HepG2 (cell line): ENCODE measurements at regions not wholly inside any gene's neighbourhood (a gene's known extent, or its start where the extent isn't known, plus 50 kb on each side); places are given as distances from the start of the nearest gene placed in this dataset.
"Not testable (repeated sequence)": the region's sequence is repeated elsewhere in the genome, so short reads cannot be mapped to it uniquely, and the experiment has no call there.

ENCODE experiments used
- ATAC-seq: fragments of 200-7000 bp; cut with Tn5 transposase; 3 replicates; pipeline ENCODE4 v1.9.1; 2020; ENCODE audit warnings: mild to moderate bottlenecking, moderate library complexity
- BruUV-seq: library from RNA; stranded (reverse); fragments of 400-500 nt; replicated peaks from 2 replicates; lab custom pipeline; 2021; lab: Mats Ljungman, UMichigan
- CTCF ChIA-PET: fragments of 300-600 bp; formaldehyde crosslinking; extraction: SDS; loops from one replicate; lab custom pipeline; 2021; ENCODE audit warnings: low total read pairs, inconsistent platforms, low intra/inter-chr PET ratio; lab: Yijun Ruan, JAX
- POLR2A ChIA-PET: fragments of 350-600 bp; sonication (Branson Sonifier 250); formaldehyde crosslinking; loops from one replicate; lab custom pipeline; 2020; ENCODE audit warnings: antibody characterized with exemption, inconsistent platforms; lab: Yijun Ruan, JAX
- DNase-seq: peaks from one replicate; pipeline ENCODE4 v3.0.0-alpha.2; 2015; ENCODE audit warnings: low spot score
- FAIRE-seq: peaks from 3 replicates; lab custom pipeline; 2011; peaks lifted over from hg19 to GRCh38; lab: Jason Lieb, UNC
- H2AFZ ChIP-seq: one replicate; pipeline ENCODE4 v1.6.1; 2011; ENCODE audit warnings: low read length, inconsistent platforms
- H3K27ac ChIP-seq: fragments of 300-600 bp; 3 replicates; pipeline ENCODE4 v1.8.0; 2011; ENCODE audit warnings: mixed run types, mild to moderate bottlenecking, mixed read lengths, low read length, inconsistent platforms; ENCODE audit not compliant: insufficient read depth; ENCODE audit errors: extremely low read length
- H3K27me3 ChIP-seq, 2 experiments: fragments of 200-600 bp in 1 of 2; 2 replicates in 1 of 2; 3 replicates in 1 of 2; pipeline versions ENCODE4 v1.6.0 to v1.8.0; 2011; ENCODE audit warnings: low read length in 2 of 2, mild to moderate bottlenecking in 2 of 2, moderate library complexity in 2 of 2, inconsistent platforms in 1 of 2; ENCODE audit not compliant: insufficient read depth in 2 of 2, control insufficient read depth in 1 of 2
- H3K36me3 ChIP-seq, 2 experiments: fragments of 200-600 bp in 1 of 2; replicated peaks in 1 of 2; 2 replicates in 1 of 2; 3 replicates in 1 of 2; pipeline versions ENCODE4 v1.5.1 to v1.8.0; 2011; ENCODE audit warnings: low read length in 2 of 2, inconsistent platforms in 1 of 2; ENCODE audit not compliant: insufficient read depth in 2 of 2, control insufficient read depth in 1 of 2
- H3K4me1 ChIP-seq: 2 replicates; pipeline ENCODE4 v1.5.1; 2012; ENCODE audit warnings: low read length, inconsistent platforms; ENCODE audit not compliant: insufficient read depth
- H3K4me2 ChIP-seq: 2 replicates; pipeline ENCODE4 v1.6.0; 2011; ENCODE audit warnings: low read depth, low read length, inconsistent platforms
- H3K4me3 ChIP-seq, 3 experiments: fragments of 200-600 bp in 1 of 3; sonication (generic), shearing (Covaris generic) in 1 of 3; replicated peaks in 1 of 3; 2 replicates each; pipeline ENCODE4 v1.5.1; 2011 to 2016; ENCODE audit warnings: low read length in 3 of 3, inconsistent platforms in 2 of 3, low read depth in 2 of 3, mild to moderate bottlenecking in 2 of 3, control low read depth in 1 of 3, mixed read lengths in 1 of 3; ENCODE audit not compliant: insufficient read depth in 1 of 3
- H3K79me2 ChIP-seq: one replicate; pipeline ENCODE4 v1.6.1; 2011; ENCODE audit warnings: low read length, inconsistent platforms; ENCODE audit not compliant: insufficient read depth
- H3K9ac ChIP-seq: 2 replicates; pipeline ENCODE4 v1.6.0; 2011; ENCODE audit warnings: mild to moderate bottlenecking, low read depth, low read length, inconsistent platforms; ENCODE audit not compliant: insufficient read depth
- H3K9me3 ChIP-seq: 2 replicates; pipeline ENCODE4 v1.5.1; 2012; ENCODE audit warnings: mild to moderate bottlenecking, low read length
- H4K20me1 ChIP-seq: 2 replicates; pipeline ENCODE4 v1.6.0; 2011; ENCODE audit warnings: inconsistent platforms, mild to moderate bottlenecking, low read length, moderate library complexity; ENCODE audit not compliant: insufficient read depth
- KAT8 ChIP-seq: IDR thresholded peaks from 2 replicates; pipeline ENCODE4 v1.6.1; 2016; ENCODE audit warnings: missing genetic modification reagents, missing compliant biosample characterization
- RXRA ChIP-seq: sonication (generic); formaldehyde crosslinking; IDR thresholded peaks from 2 replicates; pipeline ENCODE4 v1.5.1; 2020; ENCODE audit warnings: missing genetic modification reagents
- ZNF687 ChIP-seq: sonication (generic); formaldehyde crosslinking; IDR thresholded peaks from 2 replicates; pipeline ENCODE4 v1.5.1; 2020; ENCODE audit warnings: mild to moderate bottlenecking, missing genetic modification reagents, moderate library complexity
- WGBS: methylation state at CpG from one replicate; pipeline ENCODE4 v1.1.6; 2017; ENCODE audit warnings: low lambda C conversion rate; 5-methylcytosine and 5-hydroxymethylcytosine counted together
- in situ Hi-C: cut with HindIII; loops from 2 replicates; pipeline ENCODE4 v1.10.0; 2017; ENCODE audit warnings: low pct_unique_long_range_greater_than_20kb; ENCODE audit not compliant: extremely low pct_ligation_motif_present
- intact Hi-C: fragments of 100-400 bp; cut with micrococcal nuclease; formaldehyde crosslinking; loops from one replicate; pipeline ENCODE4 v1.10.0; 2022; ENCODE audit not compliant: unreplicated experiment
- TF ChIP-seq, protein P1 (sequence below): sonication (generic); formaldehyde crosslinking; IDR thresholded peaks from 2 replicates; pipeline ENCODE4 v1.8.1; 2022; ENCODE audit warnings: low read depth, mild to moderate bottlenecking, missing genetic modification reagents
- TF ChIP-seq, protein P2 (sequence below): IDR thresholded peaks from 2 replicates; pipeline ENCODE4 v1.4.0; 2020; ENCODE audit warnings: mild to moderate bottlenecking, missing genetic modification reagents

GRCh38 chr2:53586733-53587612 is 180.6 kb upstream of the CHAC2 start:
- H3K36me3 ChIP-seq, H4K20me1 ChIP-seq, in situ Hi-C loops, POLR2A ChIA-PET, H3K27ac ChIP-seq, H3K79me2 ChIP-seq, H3K9ac ChIP-seq, ATAC-seq, H2AFZ ChIP-seq, DNase-seq, FAIRE-seq, CTCF ChIA-PET, intact Hi-C loops, BruUV-seq, H3K27me3 ChIP-seq, H3K9me3 ChIP-seq: not testable (repeated sequence)
- 57% methylated on average over 37 of the region's 38 CpGs for WGBS
- TF ChIP-seq RXRA (CRISPR knock-in tag) (peak; percentile 31; the same call in 1 of the 2 replicates), ZNF687 (CRISPR knock-in tag) (peak; percentile 44; the same call in 1 of the 2 replicates), KAT8 (CRISPR knock-in tag) (0 out of 2 replicates have a peak, but pooled peaks have one; percentile 15)
- TF ChIP-seq, protein P1, sequence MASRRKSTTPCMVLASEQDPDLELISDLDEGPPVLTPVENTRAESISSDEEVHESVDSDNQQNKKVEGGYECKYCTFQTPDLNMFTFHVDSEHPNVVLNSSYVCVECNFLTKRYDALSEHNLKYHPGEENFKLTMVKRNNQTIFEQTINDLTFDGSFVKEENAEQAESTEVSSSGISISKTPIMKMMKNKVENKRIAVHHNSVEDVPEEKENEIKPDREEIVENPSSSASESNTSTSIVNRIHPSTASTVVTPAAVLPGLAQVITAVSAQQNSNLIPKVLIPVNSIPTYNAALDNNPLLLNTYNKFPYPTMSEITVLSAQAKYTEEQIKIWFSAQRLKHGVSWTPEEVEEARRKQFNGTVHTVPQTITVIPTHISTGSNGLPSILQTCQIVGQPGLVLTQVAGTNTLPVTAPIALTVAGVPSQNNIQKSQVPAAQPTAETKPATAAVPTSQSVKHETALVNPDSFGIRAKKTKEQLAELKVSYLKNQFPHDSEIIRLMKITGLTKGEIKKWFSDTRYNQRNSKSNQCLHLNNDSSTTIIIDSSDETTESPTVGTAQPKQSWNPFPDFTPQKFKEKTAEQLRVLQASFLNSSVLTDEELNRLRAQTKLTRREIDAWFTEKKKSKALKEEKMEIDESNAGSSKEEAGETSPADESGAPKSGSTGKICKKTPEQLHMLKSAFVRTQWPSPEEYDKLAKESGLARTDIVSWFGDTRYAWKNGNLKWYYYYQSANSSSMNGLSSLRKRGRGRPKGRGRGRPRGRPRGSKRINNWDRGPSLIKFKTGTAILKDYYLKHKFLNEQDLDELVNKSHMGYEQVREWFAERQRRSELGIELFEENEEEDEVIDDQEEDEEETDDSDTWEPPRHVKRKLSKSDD (CRISPR knock-in tag): 0 out of 2 replicates have a peak, but pooled peaks have one; percentile 34
- TF ChIP-seq, protein P2, sequence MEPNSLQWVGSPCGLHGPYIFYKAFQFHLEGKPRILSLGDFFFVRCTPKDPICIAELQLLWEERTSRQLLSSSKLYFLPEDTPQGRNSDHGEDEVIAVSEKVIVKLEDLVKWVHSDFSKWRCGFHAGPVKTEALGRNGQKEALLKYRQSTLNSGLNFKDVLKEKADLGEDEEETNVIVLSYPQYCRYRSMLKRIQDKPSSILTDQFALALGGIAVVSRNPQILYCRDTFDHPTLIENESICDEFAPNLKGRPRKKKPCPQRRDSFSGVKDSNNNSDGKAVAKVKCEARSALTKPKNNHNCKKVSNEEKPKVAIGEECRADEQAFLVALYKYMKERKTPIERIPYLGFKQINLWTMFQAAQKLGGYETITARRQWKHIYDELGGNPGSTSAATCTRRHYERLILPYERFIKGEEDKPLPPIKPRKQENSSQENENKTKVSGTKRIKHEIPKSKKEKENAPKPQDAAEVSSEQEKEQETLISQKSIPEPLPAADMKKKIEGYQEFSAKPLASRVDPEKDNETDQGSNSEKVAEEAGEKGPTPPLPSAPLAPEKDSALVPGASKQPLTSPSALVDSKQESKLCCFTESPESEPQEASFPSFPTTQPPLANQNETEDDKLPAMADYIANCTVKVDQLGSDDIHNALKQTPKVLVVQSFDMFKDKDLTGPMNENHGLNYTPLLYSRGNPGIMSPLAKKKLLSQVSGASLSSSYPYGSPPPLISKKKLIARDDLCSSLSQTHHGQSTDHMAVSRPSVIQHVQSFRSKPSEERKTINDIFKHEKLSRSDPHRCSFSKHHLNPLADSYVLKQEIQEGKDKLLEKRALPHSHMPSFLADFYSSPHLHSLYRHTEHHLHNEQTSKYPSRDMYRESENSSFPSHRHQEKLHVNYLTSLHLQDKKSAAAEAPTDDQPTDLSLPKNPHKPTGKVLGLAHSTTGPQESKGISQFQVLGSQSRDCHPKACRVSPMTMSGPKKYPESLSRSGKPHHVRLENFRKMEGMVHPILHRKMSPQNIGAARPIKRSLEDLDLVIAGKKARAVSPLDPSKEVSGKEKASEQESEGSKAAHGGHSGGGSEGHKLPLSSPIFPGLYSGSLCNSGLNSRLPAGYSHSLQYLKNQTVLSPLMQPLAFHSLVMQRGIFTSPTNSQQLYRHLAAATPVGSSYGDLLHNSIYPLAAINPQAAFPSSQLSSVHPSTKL: peak; percentile 11; the same call in 1 of the 2 replicates
- Histone ChIP-seq H3K4me3 (peak overlapping the region in 1 of 3 experiments; percentile 27; a peak in 1 of 6 replicates), H3K4me2 (peak overlapping the region; percentile 0; the same call in 1 of the 2 replicates), H3K4me1 (peaks cover 10% of the 10 kb centered on the region)
